ENCODE measurements at regions not wholly inside any gene's neighbourhood (a gene's known extent, or its start where the extent isn't known, plus 50 kb on each side); places are given as distances from the start of the nearest gene placed in this dataset.

- TF ChIP-seq, protein P1, sequence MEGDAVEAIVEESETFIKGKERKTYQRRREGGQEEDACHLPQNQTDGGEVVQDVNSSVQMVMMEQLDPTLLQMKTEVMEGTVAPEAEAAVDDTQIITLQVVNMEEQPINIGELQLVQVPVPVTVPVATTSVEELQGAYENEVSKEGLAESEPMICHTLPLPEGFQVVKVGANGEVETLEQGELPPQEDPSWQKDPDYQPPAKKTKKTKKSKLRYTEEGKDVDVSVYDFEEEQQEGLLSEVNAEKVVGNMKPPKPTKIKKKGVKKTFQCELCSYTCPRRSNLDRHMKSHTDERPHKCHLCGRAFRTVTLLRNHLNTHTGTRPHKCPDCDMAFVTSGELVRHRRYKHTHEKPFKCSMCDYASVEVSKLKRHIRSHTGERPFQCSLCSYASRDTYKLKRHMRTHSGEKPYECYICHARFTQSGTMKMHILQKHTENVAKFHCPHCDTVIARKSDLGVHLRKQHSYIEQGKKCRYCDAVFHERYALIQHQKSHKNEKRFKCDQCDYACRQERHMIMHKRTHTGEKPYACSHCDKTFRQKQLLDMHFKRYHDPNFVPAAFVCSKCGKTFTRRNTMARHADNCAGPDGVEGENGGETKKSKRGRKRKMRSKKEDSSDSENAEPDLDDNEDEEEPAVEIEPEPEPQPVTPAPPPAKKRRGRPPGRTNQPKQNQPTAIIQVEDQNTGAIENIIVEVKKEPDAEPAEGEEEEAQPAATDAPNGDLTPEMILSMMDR (IDR thresholded peaks at IDR 0.05) = no peak
- TF ChIP-seq POLR2A (IDR thresholded peaks at IDR 0.05) = no peak
These were observed 385.4 kb upstream of the SEMA6D start for GRCh38 chr15:47331829-47332393.

All from adrenal gland (tissue), 5 donors.